ENCODE measurements at regions not wholly inside any gene's neighbourhood (a gene's known extent, or its start where the extent isn't known, plus 50 kb on each side); places are given as distances from the start of the nearest gene placed in this dataset.

GRCh38 chr17:13884347-13884746, 185.0 kb upstream of the COX10 start:
- TF ChIP-seq USF1 (CRISPR knock-in tag; IDR thresholded peaks at IDR 0.05) (no peak), FOXP4 (CRISPR knock-in tag; IDR thresholded peaks at IDR 0.05) (no peak), CTCF (IDR thresholded peaks at IDR 0.05) (no peak), NFE2L1 (CRISPR knock-in tag; IDR thresholded peaks at IDR 0.05) (no peak), ATF3 (CRISPR knock-in tag; conservative IDR thresholded peaks at IDR 0.05) (no peak), E2F1 (CRISPR knock-in tag; IDR thresholded peaks at IDR 0.05) (no peak)

Data from WTC11 (cell line).